ENCODE measurements at regions not wholly inside any gene's neighbourhood (a gene's known extent, or its start where the extent isn't known, plus 50 kb on each side); places are given as distances from the start of the nearest gene placed in this dataset.

GRCh38 chr13:56837161-56837560 lies 303.6 kb upstream of the PRR20A start:
- no peaks in the 10 kb centered on the region for H3K36me3 ChIP-seq (replicated peaks; ENCODE audit: insufficient read depth, low read depth)
- no peaks in the 10 kb centered on the region for H3K27me3 ChIP-seq
- H3K9me2 ChIP-seq (replicated peaks; ENCODE audit: insufficient read depth) = no peaks in the 10 kb centered on the region
- H3K9me3 ChIP-seq (ENCODE audit: low read depth) = no peaks in the 10 kb centered on the region
- no peaks in the 10 kb centered on the region for H4K20me1 ChIP-seq (ENCODE audit: insufficient read depth, poor library complexity, severe bottlenecking)
- H3K27ac ChIP-seq = no peak overlapping the region
- H3K4me2 ChIP-seq = no peak overlapping the region
- TF ChIP-seq CTCF (IDR thresholded peaks at IDR 0.05; ENCODE audit: poor library complexity) (no peak), EZH2 (IDR thresholded peaks at IDR 0.05; ENCODE audit: borderline replicate concordance) (no peak), EZH2phosphoT487 (IDR thresholded peaks at IDR 0.05; ENCODE audit: low read depth, severe bottlenecking, unreplicated experiment) (no peak)
- no peak overlapping the region for H2AFZ ChIP-seq
- no peak for DNase-seq (ENCODE audit: low spot score)
- H3K4me3 ChIP-seq = no peak overlapping the region
- no peaks in the 10 kb centered on the region for H3K4me1 ChIP-seq (ENCODE audit: insufficient read depth)
- 91% methylated on average over 2 of the region's 2 CpGs for WGBS (ENCODE audit: low lambda C conversion rate, missing lambda C conversion rate)
- no peaks in the 10 kb centered on the region for H3K79me2 ChIP-seq

- Histone ChIP-seq H4K20me1 (ENCODE audit: insufficient read depth, poor library complexity, severe bottlenecking) (no peaks in the 10 kb centered on the region), H3K27me3 (no peaks in the 10 kb centered on the region), H3K27ac (no peak overlapping the region), H3K4me2 (no peak overlapping the region), H3K9me3 (ENCODE audit: low read depth) (no peaks in the 10 kb centered on the region), H2AFZ (no peak overlapping the region), H3K4me1 (ENCODE audit: insufficient read depth) (no peaks in the 10 kb centered on the region), H3K79me2 (no peaks in the 10 kb centered on the region), H3K9me2 (replicated peaks; ENCODE audit: insufficient read depth) (no peaks in the 10 kb centered on the region), H3K36me3 (replicated peaks; ENCODE audit: insufficient read depth, low read depth) (no peaks in the 10 kb centered on the region), H3K4me3 (no peak overlapping the region)
- DNase-seq (ENCODE audit: low spot score) = no peak
- WGBS (ENCODE audit: low lambda C conversion rate, missing lambda C conversion rate) = 88% methylated on average over 2 of the region's 2 CpGs
- TF ChIP-seq EZH2 (IDR thresholded peaks at IDR 0.05; ENCODE audit: borderline replicate concordance) (no peak), CTCF (IDR thresholded peaks at IDR 0.05; ENCODE audit: poor library complexity) (no peak), EZH2phosphoT487 (IDR thresholded peaks at IDR 0.05; ENCODE audit: low read depth, severe bottlenecking, unreplicated experiment) (no peak)
Observed at GRCh38 chr13:56850852-56851251, 289.9 kb upstream of the PRR20A start.

- no peaks in the 10 kb centered on the region for H3K27me3 ChIP-seq
- H3K79me2 ChIP-seq = no peaks in the 10 kb centered on the region
- no peak overlapping the region for H3K4me2 ChIP-seq
- no peaks in the 10 kb centered on the region for H3K36me3 ChIP-seq (replicated peaks; ENCODE audit: insufficient read depth, low read depth)
- H3K4me3 ChIP-seq = no peak overlapping the region
- H3K4me1 ChIP-seq (ENCODE audit: insufficient read depth) = no peaks in the 10 kb centered on the region
- no peaks in the 10 kb centered on the region for H4K20me1 ChIP-seq (ENCODE audit: insufficient read depth, poor library complexity, severe bottlenecking)
- WGBS (ENCODE audit: low lambda C conversion rate, missing lambda C conversion rate) = 89% methylated on average over 2 of the region's 2 CpGs
- no peak overlapping the region for H2AFZ ChIP-seq
- DNase-seq (ENCODE audit: low spot score) = no peak
- H3K27ac ChIP-seq = no peak overlapping the region
- H3K9me3 ChIP-seq (ENCODE audit: low read depth) = no peaks in the 10 kb centered on the region
- no peak for TF ChIP-seq CTCF (IDR thresholded peaks at IDR 0.05; ENCODE audit: poor library complexity)
- no peak for TF ChIP-seq EZH2 (IDR thresholded peaks at IDR 0.05; ENCODE audit: borderline replicate concordance)
- TF ChIP-seq EZH2phosphoT487 (IDR thresholded peaks at IDR 0.05; ENCODE audit: low read depth, severe bottlenecking, unreplicated experiment) = no peak
- no peaks in the 10 kb centered on the region for H3K9me2 ChIP-seq (replicated peaks; ENCODE audit: insufficient read depth)
Observed at GRCh38 chr13:56861476-56861875, 279.2 kb upstream of the PRR20A start.

GRCh38 chr13:56864451-56864850 lies 276.3 kb upstream of the PRR20A start:
- Histone ChIP-seq H3K9me2 (replicated peaks; ENCODE audit: insufficient read depth) (no peaks in the 10 kb centered on the region), H3K27ac (no peak overlapping the region), H3K27me3 (no peaks in the 10 kb centered on the region), H3K4me3 (no peak overlapping the region), H3K9me3 (ENCODE audit: low read depth) (no peaks in the 10 kb centered on the region), H4K20me1 (ENCODE audit: insufficient read depth, poor library complexity, severe bottlenecking) (no peaks in the 10 kb centered on the region), H3K79me2 (no peaks in the 10 kb centered on the region), H3K4me2 (no peak overlapping the region), H3K36me3 (replicated peaks; ENCODE audit: insufficient read depth, low read depth) (no peaks in the 10 kb centered on the region), H3K4me1 (ENCODE audit: insufficient read depth) (no peaks in the 10 kb centered on the region), H2AFZ (no peak overlapping the region)
- TF ChIP-seq CTCF (IDR thresholded peaks at IDR 0.05; ENCODE audit: poor library complexity) = no peak
- no peak for TF ChIP-seq EZH2phosphoT487 (IDR thresholded peaks at IDR 0.05; ENCODE audit: low read depth, severe bottlenecking, unreplicated experiment)
- no peak for TF ChIP-seq EZH2 (IDR thresholded peaks at IDR 0.05; ENCODE audit: borderline replicate concordance)
- 71% methylated on average over 2 of the region's 2 CpGs for WGBS (ENCODE audit: low lambda C conversion rate, missing lambda C conversion rate)
- DNase-seq (ENCODE audit: low spot score) = no peak

Measured in hepatocyte (in vitro differentiated cells).